Lung (tissue), 11 donors: ENCODE measurements at regions not wholly inside any gene's neighbourhood (a gene's known extent, or its start where the extent isn't known, plus 50 kb on each side); places are given as distances from the start of the nearest gene placed in this dataset.

Experiments used
- ATAC-seq: fragments of 200-7000 bp; cut with Tn5 transposase; one replicate; pipeline ENCODE4 v1.9.1; 2020; ENCODE audit warnings: moderate number of reproducible peaks; ENCODE audit not compliant: insufficient read depth, low FRiP score
- DNase-seq, 3 donors: peaks; one replicate each; pipeline ENCODE4 v3.0.0-alpha.2; 2013 to 2017
- H3K27ac ChIP-seq, 2 donors: one replicate each; pipeline ENCODE4 v1.5.1; 2013; ENCODE audit warnings: mild to moderate bottlenecking in 2 of 2, moderate library complexity in 2 of 2, control low read depth in 1 of 2, inconsistent platforms in 1 of 2, low read depth in 1 of 2, low read length in 1 of 2
- H3K27me3 ChIP-seq, 3 donors: one replicate each; pipeline ENCODE4 v1.5.1; 2013; ENCODE audit warnings: low read length in 2 of 3; ENCODE audit not compliant: control insufficient read depth in 3 of 3, insufficient read depth in 3 of 3
- H3K36me3 ChIP-seq, 4 donors: one replicate each; pipeline ENCODE4 v1.5.1; 2013; ENCODE audit warnings: low read length in 4 of 4, mild to moderate bottlenecking in 1 of 4, moderate library complexity in 1 of 4; ENCODE audit not compliant: control insufficient read depth in 4 of 4, insufficient read depth in 4 of 4
- H3K4me1 ChIP-seq, 5 donors: one replicate each; pipeline ENCODE4 v1.5.1; 2013; ENCODE audit warnings: low read length in 5 of 5, mild to moderate bottlenecking in 2 of 5, moderate library complexity in 1 of 5; ENCODE audit not compliant: control insufficient read depth in 5 of 5, insufficient read depth in 5 of 5
- H3K4me3 ChIP-seq: one replicate; pipeline ENCODE4 v1.5.1; 2013; ENCODE audit warnings: mild to moderate bottlenecking, control low read depth, moderate library complexity
- H3K9ac ChIP-seq, 2 donors: one replicate each; pipeline ENCODE4 v1.5.1; 2013; ENCODE audit warnings: low read length in 2 of 2, control low read depth in 1 of 2; ENCODE audit not compliant: insufficient read depth in 1 of 2
- H3K9me3 ChIP-seq, 4 donors: one replicate each; pipeline ENCODE4 v1.5.1; 2013; ENCODE audit warnings: low read length in 3 of 4, mild to moderate bottlenecking in 1 of 4, moderate library complexity in 1 of 4; ENCODE audit not compliant: control insufficient read depth in 4 of 4, insufficient read depth in 3 of 4
- WGBS, 2 donors: extraction: QIAGEN DNeasy Blood & Tissue Kit; methylation state at CpG; one replicate each; pipeline ENCODE4 v1.1.7; 2013; 5-methylcytosine and 5-hydroxymethylcytosine counted together
- TF ChIP-seq, protein P1 (sequence below): IDR thresholded peaks from 2 replicates; pipeline ENCODE4 v1.5.1; 2012; ENCODE audit warnings: mild to moderate bottlenecking; ENCODE audit errors: control extremely low read depth, extremely low read depth
- donor health status: control.
- donor health status: control.
- donor health status: Bipolar disorder and iron deficiency.
- donor health status: healthy.
- donor health status: DM: yes; HTN: yes; CAD: no.

DNA sequence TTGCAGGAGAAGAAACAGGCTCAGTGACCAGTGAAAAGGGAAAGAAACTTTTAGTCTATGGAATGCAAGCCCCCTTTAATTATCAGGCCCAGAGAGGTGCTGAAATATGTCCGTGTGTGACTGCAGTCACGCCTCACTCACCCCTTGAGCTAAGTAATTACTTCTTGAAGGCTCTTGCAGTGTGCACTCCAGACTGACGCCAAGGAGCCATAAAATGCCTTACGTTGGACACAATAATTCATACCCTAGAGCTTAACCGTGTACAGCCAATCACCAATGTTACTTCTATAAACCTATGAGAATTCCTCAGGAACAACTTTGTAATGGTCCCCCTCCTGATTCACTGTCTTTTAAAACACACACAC, 242.2 kb downstream of the SYK start:
- H3K36me3 ChIP-seq = no peaks in the 10 kb centered on the region
- no peak overlapping the region for H3K9ac ChIP-seq
- TF ChIP-seq, protein P1, sequence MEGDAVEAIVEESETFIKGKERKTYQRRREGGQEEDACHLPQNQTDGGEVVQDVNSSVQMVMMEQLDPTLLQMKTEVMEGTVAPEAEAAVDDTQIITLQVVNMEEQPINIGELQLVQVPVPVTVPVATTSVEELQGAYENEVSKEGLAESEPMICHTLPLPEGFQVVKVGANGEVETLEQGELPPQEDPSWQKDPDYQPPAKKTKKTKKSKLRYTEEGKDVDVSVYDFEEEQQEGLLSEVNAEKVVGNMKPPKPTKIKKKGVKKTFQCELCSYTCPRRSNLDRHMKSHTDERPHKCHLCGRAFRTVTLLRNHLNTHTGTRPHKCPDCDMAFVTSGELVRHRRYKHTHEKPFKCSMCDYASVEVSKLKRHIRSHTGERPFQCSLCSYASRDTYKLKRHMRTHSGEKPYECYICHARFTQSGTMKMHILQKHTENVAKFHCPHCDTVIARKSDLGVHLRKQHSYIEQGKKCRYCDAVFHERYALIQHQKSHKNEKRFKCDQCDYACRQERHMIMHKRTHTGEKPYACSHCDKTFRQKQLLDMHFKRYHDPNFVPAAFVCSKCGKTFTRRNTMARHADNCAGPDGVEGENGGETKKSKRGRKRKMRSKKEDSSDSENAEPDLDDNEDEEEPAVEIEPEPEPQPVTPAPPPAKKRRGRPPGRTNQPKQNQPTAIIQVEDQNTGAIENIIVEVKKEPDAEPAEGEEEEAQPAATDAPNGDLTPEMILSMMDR = no peak
- no peak overlapping the region for H3K4me3 ChIP-seq
- no peaks in the 10 kb centered on the region for H3K9me3 ChIP-seq
- peaks cover 0 to 3% (median 0%) of the 10 kb centered on the region in 5 donors for H3K4me1 ChIP-seq
- ATAC-seq (no peak), DNase-seq (no peak)
- H3K27me3 ChIP-seq = no peaks in the 10 kb centered on the region
- 74 to 89% methylated on average over 5 of the region's 5 CpGs for WGBS, 2 donors
- H3K27ac ChIP-seq = no peak overlapping the region

DNA sequence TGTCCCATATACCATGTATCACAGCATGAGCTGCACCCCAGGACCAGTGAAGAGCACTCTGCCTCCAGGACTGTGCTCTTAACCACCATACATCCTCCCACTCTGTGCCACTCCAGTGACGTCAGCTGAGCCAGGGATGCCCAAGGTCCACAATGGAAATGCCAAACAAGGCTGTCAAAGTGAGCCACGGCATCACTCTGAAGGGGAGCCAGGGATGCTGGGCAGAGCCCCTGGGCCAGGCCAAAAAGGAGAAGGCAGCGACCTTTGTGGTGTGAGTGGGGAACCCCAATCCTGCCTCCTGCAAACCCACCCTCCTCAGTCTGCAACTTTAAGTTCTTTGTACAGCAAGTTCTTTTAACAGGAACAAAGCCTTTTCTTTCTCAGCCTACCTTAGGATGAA, 242.7 kb downstream of the SYK start:
- H3K9me3 ChIP-seq = no peaks in the 10 kb centered on the region
- peak overlapping the region in 1 of 2 donors; percentile 6 for H3K27ac ChIP-seq
- 84 to 91% methylated on average over 3 of the region's 3 CpGs for WGBS, 2 donors
- H3K27me3 ChIP-seq = no peaks in the 10 kb centered on the region
- no peak overlapping the region for H3K4me3 ChIP-seq
- H3K4me1 ChIP-seq = peaks cover 0 to 3% (median 0%) of the 10 kb centered on the region in 5 donors
- ATAC-seq (no peak), DNase-seq (no peak)
- no peaks in the 10 kb centered on the region for H3K36me3 ChIP-seq
- TF ChIP-seq, protein P1 = no peak
- H3K9ac ChIP-seq = no peak overlapping the region

GRCh38 chr9:91045041-91045440, 243.4 kb downstream of the SYK start:
- DNase-seq = peak in 2 of 3 donors; percentile 31 to 59
- H3K9me3 ChIP-seq = no peaks in the 10 kb centered on the region
- no peak overlapping the region for H3K9ac ChIP-seq
- peaks cover 0 to 3% (median 0%) of the 10 kb centered on the region in 5 donors for H3K4me1 ChIP-seq
- ATAC-seq = peak; percentile 41
- TF ChIP-seq, protein P1 = no peak
- no peak overlapping the region for H3K4me3 ChIP-seq
- H3K27ac ChIP-seq = no peak overlapping the region
- 67 to 85% methylated on average over 2 of the region's 2 CpGs for WGBS, 2 donors
- no peaks in the 10 kb centered on the region for H3K36me3 ChIP-seq
- H3K27me3 ChIP-seq = no peaks in the 10 kb centered on the region

DNA sequence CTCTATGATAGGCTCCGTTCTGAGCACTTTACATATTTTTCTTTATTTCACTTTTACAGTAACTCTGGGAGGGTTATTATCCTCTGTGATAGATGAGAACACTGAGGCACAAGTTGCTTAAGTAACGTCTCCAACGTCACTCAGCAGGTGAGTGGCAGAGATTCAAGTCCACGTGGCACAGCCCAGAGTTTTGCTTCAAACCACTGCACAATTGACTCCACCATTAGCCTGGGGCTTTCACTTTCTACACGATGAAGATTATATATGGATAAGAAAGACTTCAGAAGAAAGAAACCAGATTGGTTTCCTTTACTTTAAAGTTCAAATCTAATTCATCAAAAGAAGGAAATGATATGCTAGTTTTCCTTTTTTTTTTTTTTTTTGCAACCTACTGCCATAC, 245.9 kb downstream of the SYK start:
- no peak for ATAC-seq
- peaks cover 0 to 3% (median 0%) of the 10 kb centered on the region in 5 donors for H3K4me1 ChIP-seq
- H3K27me3 ChIP-seq = no peaks in the 10 kb centered on the region
- no peaks in the 10 kb centered on the region for H3K36me3 ChIP-seq
- TF ChIP-seq, protein P1 = no peak
- no peak overlapping the region for H3K9ac ChIP-seq
- H3K9me3 ChIP-seq = no peaks in the 10 kb centered on the region
- no peak overlapping the region for H3K4me3 ChIP-seq
- DNase-seq = no peak
- no peak overlapping the region for H3K27ac ChIP-seq
- 40 to 43% methylated on average over 5 of the region's 5 CpGs for WGBS, 2 donors
